GM23248 (cell line): ENCODE measurements at regions not wholly inside any gene's neighbourhood (a gene's known extent, or its start where the extent isn't known, plus 50 kb on each side); places are given as distances from the start of the nearest gene placed in this dataset.

Source experiments
- DNase-seq: peaks from one replicate; pipeline ENCODE4 v3.0.0-alpha.2; 2015
- H2AFZ ChIP-seq: fragments of 200-600 bp; sonication (generic); 2 replicates; pipeline ENCODE4 v1.6.1; 2016; ENCODE audit warnings: antibody characterized with exemption
- H3F3A ChIP-seq: fragments of 200-600 bp; sonication (generic); 2 replicates; pipeline ENCODE4 v1.6.1; 2016; ENCODE audit warnings: mild to moderate bottlenecking, antibody characterized with exemption, mixed run types; ENCODE audit not compliant: insufficient read depth
- H3K27ac ChIP-seq: fragments of 200-600 bp; sonication (generic); 2 replicates; pipeline ENCODE4 v1.5.1; 2016; ENCODE audit warnings: mild to moderate bottlenecking
- H3K27me3 ChIP-seq: fragments of 200-600 bp; sonication (generic); replicated peaks from 2 replicates; pipeline ENCODE4 v1.6.1; 2016; ENCODE audit warnings: mild to moderate bottlenecking; ENCODE audit not compliant: insufficient read depth
- H3K36me3 ChIP-seq: fragments of 200-600 bp; sonication (generic); 2 replicates; pipeline ENCODE4 v1.6.1; 2016; ENCODE audit warnings: low read depth, mild to moderate bottlenecking
- H3K4me1 ChIP-seq: fragments of 200-600 bp; sonication (generic); 2 replicates; pipeline ENCODE4 v1.6.1; 2016; ENCODE audit warnings: mild to moderate bottlenecking; ENCODE audit not compliant: insufficient read depth
- H3K4me2 ChIP-seq: fragments of 200-600 bp; sonication (generic); one replicate; pipeline ENCODE4 v1.6.1; 2016; ENCODE audit warnings: mild to moderate bottlenecking; ENCODE audit not compliant: unreplicated experiment
- H3K4me3 ChIP-seq: fragments of 200-600 bp; sonication (generic); 2 replicates; pipeline ENCODE4 v1.5.1; 2016; ENCODE audit warnings: mild to moderate bottlenecking
- H3K79me2 ChIP-seq: fragments of 200-600 bp; sonication (generic); 2 replicates; pipeline ENCODE4 v1.6.1; 2016; ENCODE audit warnings: mild to moderate bottlenecking; ENCODE audit not compliant: insufficient read depth
- H3K9ac ChIP-seq: fragments of 200-600 bp; sonication (generic); 2 replicates; pipeline ENCODE4 v1.6.1; 2016; ENCODE audit warnings: mild to moderate bottlenecking
- H3K9me2 ChIP-seq: fragments of 200-600 bp; sonication (generic); 2 replicates; pipeline ENCODE4 v1.6.1; 2016; ENCODE audit warnings: mixed run types, mild to moderate bottlenecking, moderate library complexity; ENCODE audit not compliant: insufficient read depth
- H3K9me3 ChIP-seq: fragments of 200-600 bp; sonication (generic); one replicate; pipeline ENCODE4 v1.6.1; 2017; ENCODE audit warnings: low read depth
- H4K20me1 ChIP-seq: fragments of 200-600 bp; sonication (generic); 2 replicates; pipeline ENCODE4 v1.6.0; 2016; ENCODE audit not compliant: insufficient read depth
- EZH2 ChIP-seq: fragments of 200-600 bp; sonication (generic); IDR thresholded peaks from 2 replicates; pipeline ENCODE4 v1.6.1; 2018; ENCODE audit warnings: antibody characterized with exemption, mild to moderate bottlenecking; ENCODE audit not compliant: insufficient read depth, poor library complexity, severe bottlenecking
- EZH2phosphoT487 ChIP-seq: fragments of 200-600 bp; sonication (generic); IDR thresholded peaks from 2 replicates; pipeline ENCODE4 v1.6.1; 2018; ENCODE audit warnings: antibody characterized with exemption, moderate library complexity, mild to moderate bottlenecking, low read depth; ENCODE audit not compliant: insufficient read depth
- WGBS, 2 experiments: methylation state at CpG; one replicate each; pipeline ENCODE4 v1.1.6; 2015 to 2017; ENCODE audit warnings: low lambda C conversion rate in 2 of 2, low coverage in 1 of 2; ENCODE audit errors: missing lambda C conversion rate in 2 of 2; 5-methylcytosine and 5-hydroxymethylcytosine counted together
- in situ Hi-C: fragments of 300-500 bp; cut with MboI; formaldehyde crosslinking; loops from 2 replicates; pipeline ENCODE4 v1.15.0; 2020

DNA sequence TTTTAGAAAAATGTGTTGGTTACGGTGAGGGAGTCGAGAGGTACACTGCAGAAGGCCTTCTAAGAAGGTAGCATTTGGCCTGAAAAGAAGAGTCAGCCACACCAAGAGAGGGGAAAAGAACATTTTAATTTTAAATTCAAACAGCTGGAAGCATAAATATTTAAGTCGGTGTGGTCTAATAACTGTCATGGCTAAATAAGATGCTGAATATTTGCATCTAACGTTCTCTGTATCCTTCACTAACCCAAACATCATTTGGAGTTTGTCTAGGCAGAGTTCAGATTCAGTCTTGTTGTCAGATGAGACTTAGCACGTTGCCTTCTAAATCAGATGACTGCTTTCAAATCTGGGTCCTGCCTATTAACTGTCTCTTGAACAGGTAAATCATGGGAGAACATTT, 583.3 kb downstream of the DIPK2A start:
- in situ Hi-C loops: no loop called here
- Histone ChIP-seq H3K9me3 (no peaks in the 10 kb centered on the region), H4K20me1 (no peaks in the 10 kb centered on the region), H3K4me2 (no peak overlapping the region), H3F3A (0 out of 2 replicates have a peak, but pooled peaks cover 12% of the 10 kb centered on the region), H3K36me3 (no peaks in the 10 kb centered on the region), H3K9ac (no peak overlapping the region), H3K27me3 (no peaks in the 10 kb centered on the region), H2AFZ (no peak overlapping the region), H3K4me3 (no peak overlapping the region), H3K4me1 (peaks cover 11% of the 10 kb centered on the region), H3K9me2 (peaks cover 3% of the 10 kb centered on the region; the same call in 1 of the 2 replicates), H3K27ac (no peak overlapping the region), H3K79me2 (no peaks in the 10 kb centered on the region)
- no peak for DNase-seq
- TF ChIP-seq EZH2phosphoT487 (no peak), EZH2 (no peak)
- WGBS, 2 experiments: 60 to 63% methylated on average over 5 of the region's 5 CpGs

DNA sequence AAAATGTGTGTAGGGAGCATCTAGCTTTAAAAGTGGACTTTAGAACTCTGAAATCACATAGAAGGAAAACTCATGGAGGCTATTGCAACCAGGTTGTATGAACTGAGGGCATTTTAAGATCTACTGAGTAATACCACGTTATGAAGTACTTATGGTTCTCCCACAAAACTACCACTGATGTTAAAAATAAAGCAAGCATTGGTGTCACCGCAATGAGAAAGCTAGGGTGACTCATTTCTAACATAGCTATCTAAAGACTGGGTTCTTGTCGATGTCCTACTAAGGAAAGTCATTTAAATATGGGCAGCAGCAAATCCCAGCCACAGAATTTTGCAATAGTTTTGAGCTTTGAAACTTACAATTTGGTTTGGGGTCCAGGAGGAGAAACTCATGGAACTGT, 584.8 kb downstream of the DIPK2A start:
- Histone ChIP-seq H3K9me3 (no peaks in the 10 kb centered on the region), H3K36me3 (no peaks in the 10 kb centered on the region), H3K27me3 (no peaks in the 10 kb centered on the region), H3K9me2 (no peaks in the 10 kb centered on the region), H3K4me2 (peak overlapping the region; percentile 1), H3K4me3 (no peak overlapping the region), H3K27ac (no peak overlapping the region), H3F3A (0 out of 2 replicates have a peak, but pooled peaks cover 12% of the 10 kb centered on the region), H3K79me2 (no peaks in the 10 kb centered on the region), H2AFZ (no peak overlapping the region), H4K20me1 (no peaks in the 10 kb centered on the region), H3K9ac (no peak overlapping the region), H3K4me1 (peaks cover 11% of the 10 kb centered on the region)
- DNase-seq: peak; percentile 69
- TF ChIP-seq EZH2: no peak
- no peak for TF ChIP-seq EZH2phosphoT487
- 30 to 36% methylated on average over 3 of the region's 3 CpGs for WGBS, 2 experiments
- in situ Hi-C loops: no loop called here

DNA sequence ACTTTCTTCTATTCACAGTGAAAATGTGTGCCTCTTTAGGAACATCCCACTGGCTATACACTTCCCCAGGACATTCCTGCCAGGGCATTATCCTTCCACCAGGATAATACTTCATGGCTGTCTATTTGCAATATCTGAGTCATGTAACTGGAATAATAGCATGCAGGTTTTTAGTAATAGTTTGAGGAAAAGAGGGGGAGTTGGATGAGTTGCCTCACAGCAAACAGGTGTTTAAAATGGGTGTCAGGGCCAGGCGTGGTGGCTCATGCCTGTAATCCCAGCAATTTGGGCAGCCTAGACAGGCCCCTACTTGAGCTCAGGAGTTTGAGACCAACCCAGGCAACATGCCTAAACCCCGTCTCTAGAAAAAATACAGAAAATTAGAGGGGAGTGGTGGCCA, 585.9 kb downstream of the DIPK2A start:
- Histone ChIP-seq H2AFZ (no peak overlapping the region), H3K27ac (no peak overlapping the region), H3F3A (0 out of 2 replicates have a peak, but pooled peaks cover 12% of the 10 kb centered on the region), H3K4me1 (peaks cover 11% of the 10 kb centered on the region), H3K4me3 (no peak overlapping the region), H3K9me3 (no peaks in the 10 kb centered on the region), H3K9me2 (no peaks in the 10 kb centered on the region), H3K4me2 (no peak overlapping the region), H3K79me2 (no peaks in the 10 kb centered on the region), H4K20me1 (no peaks in the 10 kb centered on the region), H3K36me3 (no peaks in the 10 kb centered on the region), H3K9ac (no peak overlapping the region), H3K27me3 (no peaks in the 10 kb centered on the region)
- TF ChIP-seq EZH2 (no peak), EZH2phosphoT487 (no peak)
- DNase-seq: peak; percentile 26
- 50 to 58% methylated on average over 2 of the region's 2 CpGs for WGBS, 2 experiments
- in situ Hi-C loops: no loop called here

- Histone ChIP-seq H3K4me1 (no peaks in the 10 kb centered on the region), H3K79me2 (no peaks in the 10 kb centered on the region), H3K9me3 (no peaks in the 10 kb centered on the region), H3K4me2 (no peak overlapping the region), H4K20me1 (no peaks in the 10 kb centered on the region), H3K27me3 (no peaks in the 10 kb centered on the region), H3K9me2 (no peaks in the 10 kb centered on the region), H3K4me3 (no peak overlapping the region), H3K36me3 (no peaks in the 10 kb centered on the region), H3K9ac (no peak overlapping the region), H2AFZ (no peak overlapping the region), H3F3A (no peaks in the 10 kb centered on the region), H3K27ac (no peak overlapping the region)
- WGBS, 2 experiments: 60 to 64% methylated on average over 3 of the region's 3 CpGs
- DNase-seq: no peak
- in situ Hi-C loops: no loop called here
- TF ChIP-seq EZH2 (no peak), EZH2phosphoT487 (no peak)
Observed at GRCh38 chr3:144564011-144564410, 592.4 kb downstream of the DIPK2A start.

DNA sequence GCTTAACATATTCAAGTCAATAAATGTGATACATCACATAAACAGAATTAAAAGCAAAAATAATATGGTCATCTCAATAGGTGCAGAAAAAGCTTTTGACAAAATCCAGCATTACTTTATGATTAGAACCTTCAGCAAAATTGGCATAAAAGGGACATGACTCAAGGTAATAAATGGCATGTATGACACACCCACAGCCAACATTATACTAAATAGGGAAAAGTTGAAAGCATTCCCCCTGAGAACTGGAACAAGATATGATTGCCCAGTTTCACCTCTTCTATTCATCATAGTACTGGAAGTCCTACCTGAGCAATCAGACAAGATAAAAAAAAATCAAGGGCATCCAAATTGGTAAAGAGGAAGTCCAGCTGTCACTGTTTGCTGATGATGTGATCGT, 594.7 kb downstream of the DIPK2A start:
- Histone ChIP-seq H3K4me2 (no peak overlapping the region), H3K79me2 (no peaks in the 10 kb centered on the region), H3F3A (no peaks in the 10 kb centered on the region), H3K9me2 (no peaks in the 10 kb centered on the region), H3K4me1 (no peaks in the 10 kb centered on the region), H3K27ac (no peak overlapping the region), H3K4me3 (no peak overlapping the region), H3K27me3 (no peaks in the 10 kb centered on the region), H3K9ac (no peak overlapping the region), H3K9me3 (no peaks in the 10 kb centered on the region), H4K20me1 (no peaks in the 10 kb centered on the region), H3K36me3 (no peaks in the 10 kb centered on the region), H2AFZ (no peak overlapping the region)
- 85 to 87% methylated on average over 1 of the region's 1 CpG for WGBS, 2 experiments
- DNase-seq: no peak
- in situ Hi-C loops: no loop called here
- TF ChIP-seq EZH2 (no peak), EZH2phosphoT487 (no peak)
